SU-DHL-6 (cell line): ENCODE measurements at regions not wholly inside any gene's neighbourhood (a gene's known extent, or its start where the extent isn't known, plus 50 kb on each side); places are given as distances from the start of the nearest gene placed in this dataset.

Experiments used
- H2AFZ ChIP-seq: fragments of 200-600 bp; sonication (generic); 2 replicates; pipeline ENCODE4 v1.6.1; 2014; ENCODE audit warnings: low read depth, mild to moderate bottlenecking, moderate library complexity, mixed read lengths, antibody characterized with exemption, low read length; ENCODE audit not compliant: severe bottlenecking
- H3F3A ChIP-seq: fragments of 200-600 bp; shearing (Covaris generic); 2 replicates; pipeline ENCODE4 v1.6.0; 2016; ENCODE audit warnings: antibody characterized with exemption, mild to moderate bottlenecking; ENCODE audit not compliant: insufficient read depth
- H3K27ac ChIP-seq: fragments of 200-600 bp; sonication (generic); 2 replicates; pipeline ENCODE4 v1.5.1; 2016; ENCODE audit warnings: low read depth, mild to moderate bottlenecking, low read length, moderate library complexity, mixed read lengths
- H3K27me3 ChIP-seq: fragments of 200-600 bp; sonication (generic), shearing (Covaris generic); 2 replicates; pipeline ENCODE4 v1.6.0; 2014; ENCODE audit warnings: mild to moderate bottlenecking, low read length
- H3K36me3 ChIP-seq: fragments of 200-600 bp; sonication (generic); 2 replicates; pipeline ENCODE4 v1.6.1; 2014; ENCODE audit warnings: mild to moderate bottlenecking, low read length, mixed read lengths
- H3K4me2 ChIP-seq: fragments of 300-600, 200-600 bp; shearing (Covaris generic), sonication (generic); 2 replicates; pipeline ENCODE4 v1.6.0; 2014; ENCODE audit warnings: low read length, low read depth, mild to moderate bottlenecking; ENCODE audit not compliant: poor library complexity, severe bottlenecking
- H3K4me3 ChIP-seq: fragments of 200-600 bp; sonication (generic); 2 replicates; pipeline ENCODE4 v1.5.1; 2014; ENCODE audit warnings: antibody characterized with exemption, low read length, mild to moderate bottlenecking, mixed read lengths; ENCODE audit not compliant: insufficient read depth, poor library complexity, severe bottlenecking
- H3K79me2 ChIP-seq: fragments of 200-600 bp; sonication (generic); 2 replicates; pipeline ENCODE4 v1.6.1; 2014; ENCODE audit warnings: mild to moderate bottlenecking, low read length, moderate library complexity; ENCODE audit not compliant: insufficient read depth
- H3K9ac ChIP-seq: fragments of 200-600 bp; sonication (generic); 2 replicates; pipeline ENCODE4 v1.7.0; 2014; ENCODE audit warnings: mild to moderate bottlenecking, low read length
- H3K9me2 ChIP-seq: fragments of 200-600 bp; sonication (generic); replicated peaks from 2 replicates; pipeline ENCODE4 v1.6.1; 2014; ENCODE audit warnings: low read length; ENCODE audit not compliant: insufficient read depth
- H3K9me3 ChIP-seq: fragments of 200-600 bp; sonication (generic); 2 replicates; pipeline ENCODE4 v1.6.1; 2014; ENCODE audit warnings: low read length, mixed read lengths; ENCODE audit not compliant: insufficient read depth
- H4K20me1 ChIP-seq: fragments of 200-600 bp; sonication (generic); 2 replicates; pipeline ENCODE4 v1.6.1; 2014; ENCODE audit warnings: low read depth, mild to moderate bottlenecking, antibody characterized with exemption, low read length, moderate library complexity, mixed read lengths
- CTCF ChIP-seq: fragments of 200-600 bp; sonication (generic); IDR thresholded peaks from one replicate; pipeline ENCODE4 v1.5.1; 2017; ENCODE audit warnings: antibody characterized with exemption, mild to moderate bottlenecking, low read length, moderate library complexity; ENCODE audit not compliant: insufficient read depth, poor library complexity, severe bottlenecking
- EZH2phosphoT487 ChIP-seq: fragments of 200-600 bp; sonication (generic), shearing (Covaris generic); conservative IDR thresholded peaks from 2 replicates; pipeline ENCODE4 v1.6.1; 2018; ENCODE audit warnings: mild to moderate bottlenecking, antibody characterized with exemption, low read length, moderate library complexity, mixed read lengths

- H3K9me2 ChIP-seq: no peaks in the 10 kb centered on the region
- no peaks in the 10 kb centered on the region for H3F3A ChIP-seq
- no peak overlapping the region for H3K9ac ChIP-seq
- no peak for TF ChIP-seq CTCF
- TF ChIP-seq EZH2phosphoT487: no peak
- no peaks in the 10 kb centered on the region for H3K9me3 ChIP-seq
- H3K79me2 ChIP-seq: no peaks in the 10 kb centered on the region; the same call in 1 of the 2 replicates
- no peaks in the 10 kb centered on the region for H4K20me1 ChIP-seq
- no peak overlapping the region for H3K27ac ChIP-seq
- H3K27me3 ChIP-seq: no peaks in the 10 kb centered on the region
- H2AFZ ChIP-seq: no peak overlapping the region
- H3K4me3 ChIP-seq: no peak overlapping the region
- H3K4me2 ChIP-seq: no peak overlapping the region
- peaks cover 76% of the 10 kb centered on the region for H3K36me3 ChIP-seq
Observed at GRCh38 chr9:92242260-92243136, 51.0 kb downstream of the IARS1 start.

- TF ChIP-seq CTCF: no peak
- TF ChIP-seq EZH2phosphoT487: no peak
- H3F3A ChIP-seq: no peaks in the 10 kb centered on the region
- no peaks in the 10 kb centered on the region for H3K9me3 ChIP-seq
- H3K27ac ChIP-seq: no peak overlapping the region
- no peaks in the 10 kb centered on the region for H3K27me3 ChIP-seq
- no peak overlapping the region for H3K4me2 ChIP-seq
- no peaks in the 10 kb centered on the region for H3K79me2 ChIP-seq
- H3K36me3 ChIP-seq: peaks cover 52% of the 10 kb centered on the region
- no peaks in the 10 kb centered on the region for H3K9me2 ChIP-seq
- H3K9ac ChIP-seq: no peak overlapping the region
- no peak overlapping the region for H2AFZ ChIP-seq
- H3K4me3 ChIP-seq: no peak overlapping the region
- H4K20me1 ChIP-seq: no peaks in the 10 kb centered on the region
Observed at GRCh38 chr9:92236915-92237314, 56.6 kb downstream of the IARS1 start.

GRCh38 chr9:92236465-92236864 is 57.0 kb downstream of the IARS1 start:
- Histone ChIP-seq H3K79me2 (no peaks in the 10 kb centered on the region), H3F3A (no peaks in the 10 kb centered on the region), H2AFZ (no peak overlapping the region), H3K9me3 (no peaks in the 10 kb centered on the region), H4K20me1 (no peaks in the 10 kb centered on the region), H3K9ac (no peak overlapping the region), H3K9me2 (no peaks in the 10 kb centered on the region), H3K4me3 (no peak overlapping the region), H3K4me2 (no peak overlapping the region), H3K27ac (no peak overlapping the region), H3K36me3 (peaks cover 51% of the 10 kb centered on the region), H3K27me3 (no peaks in the 10 kb centered on the region)
- TF ChIP-seq EZH2phosphoT487 (no peak), CTCF (no peak)
